Neuronal stem cell (in vitro differentiated cells): ENCODE measurements at regions not wholly inside any gene's neighbourhood (a gene's known extent, or its start where the extent isn't known, plus 50 kb on each side); places are given as distances from the start of the nearest gene placed in this dataset.
A peak's percentile ranks its signal among the peaks of the same experiment; 100 is the strongest.

Experiments used
- DNase-seq: peaks from one replicate; pipeline ENCODE4 v3.0.0-alpha.2; 2013; ENCODE audit warnings: low spot score
- H2AFZ ChIP-seq: one replicate; pipeline ENCODE4 v1.6.1; 2013; ENCODE audit warnings: mild to moderate bottlenecking, low read length, inconsistent platforms
- H2AK5ac ChIP-seq: 2 replicates; pipeline ENCODE4 v1.6.1; 2013; ENCODE audit warnings: low read depth, mild to moderate bottlenecking, inconsistent platforms, low read length, moderate library complexity, mixed read lengths
- H2BK120ac ChIP-seq: 2 replicates; pipeline ENCODE4 v1.6.1; 2013; ENCODE audit warnings: low read depth, mild to moderate bottlenecking, inconsistent platforms, low read length, moderate library complexity, mixed read lengths
- H2BK12ac ChIP-seq: one replicate; pipeline ENCODE4 v1.6.1; 2013; ENCODE audit warnings: low read length, inconsistent platforms
- H2BK15ac ChIP-seq: 2 replicates; pipeline ENCODE4 v1.6.1; 2013; ENCODE audit warnings: mild to moderate bottlenecking, low read length, inconsistent platforms, mixed read lengths
- H2BK5ac ChIP-seq: one replicate; pipeline ENCODE4 v1.6.1; 2013; ENCODE audit warnings: inconsistent platforms, mild to moderate bottlenecking, low read length, moderate library complexity
- H3K14ac ChIP-seq: one replicate; pipeline ENCODE4 v1.6.1; 2013; ENCODE audit warnings: low read length, inconsistent platforms
- H3K18ac ChIP-seq: 2 replicates; pipeline ENCODE4 v1.6.1; 2013; ENCODE audit warnings: low read length, inconsistent platforms
- H3K23ac ChIP-seq: 2 replicates; pipeline ENCODE4 v1.6.1; 2013; ENCODE audit warnings: low read depth, mild to moderate bottlenecking, mixed read lengths, low read length, inconsistent platforms; ENCODE audit not compliant: poor library complexity
- H3K27ac ChIP-seq: replicated peaks from 3 replicates; pipeline ENCODE4 v1.5.1; 2013; ENCODE audit warnings: low read length, inconsistent platforms
- H3K27me3 ChIP-seq, 3 experiments: 2 replicates each; pipeline ENCODE4 v1.6.1; 2013; ENCODE audit warnings: low read length in 3 of 3, mild to moderate bottlenecking in 2 of 3, inconsistent platforms in 1 of 3, low read depth in 1 of 3, mixed read lengths in 1 of 3, moderate library complexity in 1 of 3; ENCODE audit not compliant: control insufficient read depth in 3 of 3, insufficient read depth in 3 of 3
- H3K36me3 ChIP-seq, 2 donors: replicated peaks in 1 of 2; 2 replicates each; pipeline ENCODE4 v1.6.1; 2013; ENCODE audit warnings: low read length in 2 of 2; ENCODE audit not compliant: control insufficient read depth in 2 of 2, insufficient read depth in 2 of 2
- H3K4ac ChIP-seq: 2 replicates; pipeline ENCODE4 v1.6.1; 2013; ENCODE audit warnings: inconsistent platforms, mild to moderate bottlenecking, low read length, moderate library complexity
- H3K4me1 ChIP-seq, 2 donors: 1 replicate in 1 of 2; 2 replicates in 1 of 2; pipeline ENCODE4 v1.6.1; 2013; ENCODE audit warnings: low read length in 2 of 2, low read depth in 1 of 2; ENCODE audit not compliant: control insufficient read depth in 2 of 2, insufficient read depth in 1 of 2
- H3K4me2 ChIP-seq: one replicate; pipeline ENCODE4 v1.6.1; 2013; ENCODE audit warnings: mild to moderate bottlenecking, low read length, inconsistent platforms; ENCODE audit not compliant: insufficient read depth, poor library complexity, severe bottlenecking
- H3K4me3 ChIP-seq, 2 donors: 2 replicates each; pipeline ENCODE4 v1.5.1; 2013; ENCODE audit warnings: low read length in 2 of 2, mild to moderate bottlenecking in 2 of 2, inconsistent platforms in 1 of 2, moderate library complexity in 1 of 2
- H3K79me1 ChIP-seq: one replicate; pipeline ENCODE4 v1.6.1; 2013; ENCODE audit warnings: low read depth, mild to moderate bottlenecking, inconsistent platforms, low read length, moderate library complexity
- H3K9ac ChIP-seq: one replicate; pipeline ENCODE4 v1.6.1; 2013; ENCODE audit warnings: mild to moderate bottlenecking, low read depth, low read length, inconsistent platforms; ENCODE audit not compliant: poor library complexity
- H3K9me3 ChIP-seq, 2 donors: replicated peaks in 1 of 2; 2 replicates each; pipeline versions ENCODE3 to v1.6.1; 2013; ENCODE audit warnings: low read length in 2 of 2, mild to moderate bottlenecking in 2 of 2, inconsistent platforms in 1 of 2, low read depth in 1 of 2, mixed read lengths in 1 of 2, moderate library complexity in 1 of 2; ENCODE audit not compliant: control insufficient read depth in 2 of 2, insufficient read depth in 1 of 2
- H4K8ac ChIP-seq: one replicate; pipeline ENCODE4 v1.6.1; 2013; ENCODE audit warnings: low read depth, mild to moderate bottlenecking, inconsistent platforms, low read length, moderate library complexity
- H4K91ac ChIP-seq: one replicate; pipeline ENCODE4 v1.6.1; 2013; ENCODE audit warnings: low read length, low read depth, mild to moderate bottlenecking, inconsistent platforms; ENCODE audit not compliant: poor library complexity
- WGBS, 2 donors: extraction: QIAGEN DNeasy Blood & Tissue Kit; methylation state at CpG; one replicate each; pipeline ENCODE4 v1.1.7; 2013; ENCODE audit warnings: missing lambda C conversion rate in 2 of 2, mixed read lengths in 1 of 2; ENCODE audit not compliant: insufficient read length in 2 of 2, insufficient replicate concordance in 1 of 2; ENCODE audit errors: extremely low coverage in 2 of 2; 5-methylcytosine and 5-hydroxymethylcytosine counted together

DNA sequence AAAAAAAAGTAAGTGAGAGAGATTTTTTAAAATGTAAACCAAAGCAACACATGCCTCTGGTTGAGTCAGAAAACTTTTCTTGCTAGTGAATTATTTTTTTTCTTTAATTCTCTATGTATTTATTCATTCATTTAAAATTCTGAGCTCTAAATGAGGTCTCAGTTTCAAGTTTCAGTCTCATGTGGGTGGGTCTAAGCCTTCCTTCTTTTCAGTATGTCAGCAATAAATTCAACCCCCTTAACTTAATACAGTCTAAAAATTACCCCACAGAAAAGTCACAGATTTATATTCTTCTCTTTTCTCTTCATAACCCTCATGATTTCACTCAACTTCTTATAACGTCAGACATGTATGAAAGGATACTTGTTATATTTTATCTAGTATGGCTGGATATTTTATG is 663.3 kb upstream of the PTCHD4 start:
- no peak overlapping the region for H2BK12ac ChIP-seq
- H3K27me3 ChIP-seq, result no peaks in the 10 kb centered on the region
- no peak overlapping the region for H3K4ac ChIP-seq
- H2BK15ac ChIP-seq, result no peak overlapping the region
- no peaks in the 10 kb centered on the region for H3K9me3 ChIP-seq
- H4K91ac ChIP-seq, result no peak overlapping the region
- WGBS, 2 donors, result no CpG with 5 or more reads among the region's 1 CpG
- H3K27ac ChIP-seq, result no peak overlapping the region
- no peak overlapping the region for H3K9ac ChIP-seq
- no peaks in the 10 kb centered on the region for H3K36me3 ChIP-seq
- H3K23ac ChIP-seq, result no peak overlapping the region
- H3K4me1 ChIP-seq, result no peaks in the 10 kb centered on the region
- no peak overlapping the region for H3K14ac ChIP-seq
- H2AK5ac ChIP-seq, result no peak overlapping the region
- H3K18ac ChIP-seq, result no peak overlapping the region
- no peak overlapping the region for H3K4me3 ChIP-seq
- no peak overlapping the region for H2BK5ac ChIP-seq
- H2BK120ac ChIP-seq, result no peak overlapping the region
- no peak overlapping the region for H2AFZ ChIP-seq
- no peak for DNase-seq
- H4K8ac ChIP-seq, result no peak overlapping the region
- H3K4me2 ChIP-seq, result no peak overlapping the region
- no peaks in the 10 kb centered on the region for H3K79me1 ChIP-seq

DNA sequence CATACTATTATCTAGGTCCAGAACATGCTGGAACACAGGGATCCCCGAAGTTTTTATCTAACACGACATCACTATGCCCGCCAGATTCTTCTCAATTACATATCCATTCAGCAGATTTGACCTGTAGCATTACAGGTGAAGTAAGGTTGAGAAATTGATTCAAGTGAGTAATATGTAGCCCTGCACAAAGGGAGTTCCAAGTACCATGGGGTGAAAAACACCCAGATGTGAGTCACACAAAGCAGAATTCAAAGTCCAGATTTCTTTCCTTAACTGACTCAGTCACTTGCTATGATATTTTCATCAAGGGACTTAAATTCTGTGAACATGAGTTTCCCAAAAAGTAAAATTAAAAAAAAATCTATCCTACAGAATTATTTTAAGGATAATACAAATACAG is 655.4 kb upstream of the PTCHD4 start:
- Histone ChIP-seq H3K27me3 (no peaks in the 10 kb centered on the region), H4K91ac (no peak overlapping the region), H3K4me1 (no peaks in the 10 kb centered on the region), H3K27ac (no peak overlapping the region), H2BK15ac (no peak overlapping the region), H3K9ac (no peak overlapping the region), H3K4me2 (no peak overlapping the region), H3K23ac (no peak overlapping the region), H3K18ac (no peak overlapping the region), H4K8ac (no peak overlapping the region), H3K36me3 (no peaks in the 10 kb centered on the region), H2BK5ac (no peak overlapping the region), H3K4me3 (no peak overlapping the region), H3K14ac (no peak overlapping the region), H2BK12ac (no peak overlapping the region), H3K4ac (no peak overlapping the region), H2BK120ac (no peak overlapping the region), H2AFZ (no peak overlapping the region), H2AK5ac (no peak overlapping the region), H3K79me1 (no peaks in the 10 kb centered on the region), H3K9me3 (no peaks in the 10 kb centered on the region)
- DNase-seq, result no peak
- no CpG with 5 or more reads among the region's 3 CpGs for WGBS, 2 donors

DNA sequence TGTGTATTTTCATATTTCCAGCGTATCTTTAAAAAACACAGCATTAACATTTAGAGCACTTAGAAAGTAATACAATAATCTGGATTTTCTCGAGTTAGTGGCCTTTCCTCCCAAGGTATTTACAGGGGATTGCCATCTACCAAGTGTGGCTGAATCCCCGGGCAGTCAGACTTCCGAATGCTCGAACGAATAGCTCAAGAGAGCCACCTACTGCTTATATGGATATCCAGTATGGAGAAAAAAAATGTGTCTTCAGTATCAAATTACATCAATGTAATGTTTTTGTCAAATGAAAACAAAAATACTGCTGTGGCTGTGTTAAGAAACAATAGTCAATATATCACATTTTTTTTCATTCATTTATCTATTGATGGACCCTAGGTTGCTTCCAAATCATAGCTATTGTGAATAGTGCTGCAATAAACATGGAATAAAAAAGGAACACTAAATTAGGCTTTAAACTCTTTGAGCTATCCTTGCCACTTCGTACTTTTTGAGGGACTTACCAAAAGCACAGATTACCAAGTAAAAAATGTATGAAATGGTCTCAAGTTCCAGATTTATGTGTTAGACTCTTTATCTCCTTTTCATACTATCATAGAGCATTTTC is 654.5 kb upstream of the PTCHD4 start:
- no peaks in the 10 kb centered on the region for H3K9me3 ChIP-seq
- no peaks in the 10 kb centered on the region for H3K27me3 ChIP-seq
- H2AFZ ChIP-seq, result no peak overlapping the region
- no peak overlapping the region for H3K18ac ChIP-seq
- H4K8ac ChIP-seq, result no peak overlapping the region
- peak; percentile 64 for DNase-seq
- H3K4ac ChIP-seq, result no peak overlapping the region
- no peaks in the 10 kb centered on the region for H3K4me1 ChIP-seq
- H4K91ac ChIP-seq, result no peak overlapping the region
- H3K14ac ChIP-seq, result no peak overlapping the region
- H2BK120ac ChIP-seq, result no peak overlapping the region
- WGBS, 2 donors, result no CpG with 5 or more reads among the region's 7 CpGs
- H3K36me3 ChIP-seq, result no peaks in the 10 kb centered on the region
- H2BK5ac ChIP-seq, result no peak overlapping the region
- H3K9ac ChIP-seq, result no peak overlapping the region
- H3K23ac ChIP-seq, result no peak overlapping the region
- H3K4me3 ChIP-seq, result no peak overlapping the region
- no peak overlapping the region for H3K27ac ChIP-seq
- no peak overlapping the region for H2BK12ac ChIP-seq
- no peak overlapping the region for H2BK15ac ChIP-seq
- no peaks in the 10 kb centered on the region for H3K79me1 ChIP-seq
- no peak overlapping the region for H3K4me2 ChIP-seq
- H2AK5ac ChIP-seq, result no peak overlapping the region

DNA sequence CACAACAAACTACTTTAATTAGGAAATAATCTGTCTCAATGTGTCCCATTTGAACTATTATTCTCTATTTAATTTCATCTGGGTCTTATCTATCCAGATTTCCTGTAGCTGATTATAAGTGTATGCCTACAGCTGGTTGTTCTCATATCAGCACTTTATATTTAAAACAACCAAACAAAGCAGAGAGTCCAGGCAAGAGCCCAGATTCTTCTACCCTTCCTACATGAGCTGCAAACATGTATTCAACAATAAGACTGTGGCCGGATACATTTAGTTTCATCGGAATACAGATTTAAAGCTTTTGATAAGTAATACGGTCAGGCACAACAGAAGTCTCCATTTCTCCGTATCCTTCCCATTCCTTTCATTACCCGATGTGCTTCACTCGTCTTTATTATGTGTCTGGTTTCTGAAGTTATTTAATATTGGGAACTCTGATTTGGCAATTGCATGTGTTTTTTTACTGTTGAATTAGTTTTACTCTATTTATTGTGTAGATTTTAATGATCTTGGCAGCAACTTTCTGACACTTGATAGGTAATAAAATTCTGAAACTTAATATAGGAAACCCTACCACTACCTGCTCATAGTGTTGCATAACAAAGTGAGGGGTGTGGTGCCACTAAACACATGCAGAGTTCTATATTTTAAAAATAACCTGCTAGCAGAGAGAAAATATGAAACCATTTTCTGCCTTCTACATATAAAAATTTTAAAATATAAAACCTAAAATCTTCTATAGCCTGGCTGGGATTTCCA is 653.5 kb upstream of the PTCHD4 start:
- H3K4me3 ChIP-seq, result no peak overlapping the region
- no peaks in the 10 kb centered on the region for H3K9me3 ChIP-seq
- H3K23ac ChIP-seq, result no peak overlapping the region
- H2BK15ac ChIP-seq, result no peak overlapping the region
- H3K14ac ChIP-seq, result no peak overlapping the region
- H3K27ac ChIP-seq, result no peak overlapping the region
- DNase-seq, result no peak
- H3K36me3 ChIP-seq, result no peaks in the 10 kb centered on the region
- no peak overlapping the region for H3K9ac ChIP-seq
- H2BK12ac ChIP-seq, result no peak overlapping the region
- no CpG with 5 or more reads among the region's 6 CpGs for WGBS, 2 donors
- H3K4me2 ChIP-seq, result no peak overlapping the region
- H2AK5ac ChIP-seq, result no peak overlapping the region
- no peak overlapping the region for H4K91ac ChIP-seq
- no peak overlapping the region for H3K18ac ChIP-seq
- H3K4me1 ChIP-seq, result no peaks in the 10 kb centered on the region
- no peak overlapping the region for H3K4ac ChIP-seq
- no peak overlapping the region for H2BK120ac ChIP-seq
- no peak overlapping the region for H2AFZ ChIP-seq
- H2BK5ac ChIP-seq, result no peak overlapping the region
- H3K27me3 ChIP-seq, result no peaks in the 10 kb centered on the region
- no peaks in the 10 kb centered on the region for H3K79me1 ChIP-seq
- H4K8ac ChIP-seq, result no peak overlapping the region
